ENCODE measurements at regions not wholly inside any gene's neighbourhood (a gene's known extent, or its start where the extent isn't known, plus 50 kb on each side); places are given as distances from the start of the nearest gene placed in this dataset.

DNA sequence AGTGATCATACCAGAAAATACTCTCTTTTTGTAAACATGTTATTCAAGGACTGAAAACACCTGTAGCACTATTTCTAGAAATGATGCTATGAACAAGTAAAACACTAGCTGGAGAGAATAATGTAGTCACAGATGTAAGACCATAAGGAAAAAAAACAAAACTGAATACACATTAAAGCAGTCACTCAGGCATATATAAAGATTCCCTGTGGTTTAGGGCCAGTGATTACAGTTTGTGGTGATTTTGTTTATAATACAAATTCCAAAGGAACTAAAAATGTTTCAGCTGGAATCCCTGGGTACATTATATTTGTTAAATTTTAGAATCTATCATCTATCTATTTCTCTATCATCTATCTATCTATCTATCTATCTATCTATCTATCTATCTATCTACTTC, 777.8 kb upstream of the FRG1 start:
- TF ChIP-seq EP300 (IDR thresholded peaks at IDR 0.05) (no peak), POLR2A (IDR thresholded peaks at IDR 0.05) (no peak)
- TF ChIP-seq, protein P1, sequence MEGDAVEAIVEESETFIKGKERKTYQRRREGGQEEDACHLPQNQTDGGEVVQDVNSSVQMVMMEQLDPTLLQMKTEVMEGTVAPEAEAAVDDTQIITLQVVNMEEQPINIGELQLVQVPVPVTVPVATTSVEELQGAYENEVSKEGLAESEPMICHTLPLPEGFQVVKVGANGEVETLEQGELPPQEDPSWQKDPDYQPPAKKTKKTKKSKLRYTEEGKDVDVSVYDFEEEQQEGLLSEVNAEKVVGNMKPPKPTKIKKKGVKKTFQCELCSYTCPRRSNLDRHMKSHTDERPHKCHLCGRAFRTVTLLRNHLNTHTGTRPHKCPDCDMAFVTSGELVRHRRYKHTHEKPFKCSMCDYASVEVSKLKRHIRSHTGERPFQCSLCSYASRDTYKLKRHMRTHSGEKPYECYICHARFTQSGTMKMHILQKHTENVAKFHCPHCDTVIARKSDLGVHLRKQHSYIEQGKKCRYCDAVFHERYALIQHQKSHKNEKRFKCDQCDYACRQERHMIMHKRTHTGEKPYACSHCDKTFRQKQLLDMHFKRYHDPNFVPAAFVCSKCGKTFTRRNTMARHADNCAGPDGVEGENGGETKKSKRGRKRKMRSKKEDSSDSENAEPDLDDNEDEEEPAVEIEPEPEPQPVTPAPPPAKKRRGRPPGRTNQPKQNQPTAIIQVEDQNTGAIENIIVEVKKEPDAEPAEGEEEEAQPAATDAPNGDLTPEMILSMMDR (IDR thresholded peaks at IDR 0.05) = no peak
- Histone ChIP-seq H3K36me3 (no peaks in the 10 kb centered on the region), H3K27ac (no peak overlapping the region), H3K9me3 (no peaks in the 10 kb centered on the region), H3K27me3 (no peaks in the 10 kb centered on the region), H3K4me1 (no peaks in the 10 kb centered on the region), H3K4me3 (no peak overlapping the region)
- DNase-seq (ENCODE audit: low spot score in 2 of 2) = no peak

DNA sequence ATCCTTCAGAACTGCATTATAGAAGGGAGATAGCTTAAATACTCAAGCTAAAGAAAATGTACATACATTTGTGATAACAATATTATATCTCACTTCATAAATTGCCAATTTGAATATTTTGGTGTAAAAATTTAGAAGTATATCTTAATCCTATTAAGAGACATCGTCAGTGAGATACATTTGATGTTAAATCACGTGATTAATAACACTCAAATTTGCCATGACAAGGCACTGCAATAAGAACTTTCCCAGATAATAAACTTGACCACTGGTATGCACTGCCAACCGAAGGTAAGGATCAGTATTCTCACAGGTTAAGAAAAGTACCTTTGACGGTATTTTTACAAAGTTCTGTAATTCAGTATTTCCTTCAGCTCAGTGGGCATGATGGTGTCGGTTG, 764.7 kb upstream of the FRG1 start:
- WGBS, 2 donors = 91 to 92% methylated on average over 5 of the region's 5 CpGs
- Histone ChIP-seq H3K4me1 (no peaks in the 10 kb centered on the region), H3K9me3 (no peaks in the 10 kb centered on the region), H3K27me3 (no peaks in the 10 kb centered on the region), H3K27ac (no peak overlapping the region), H3K4me3 (no peak overlapping the region), H3K36me3 (no peaks in the 10 kb centered on the region)
- no peak for DNase-seq (ENCODE audit: low spot score in 2 of 2)
- TF ChIP-seq EP300 (IDR thresholded peaks at IDR 0.05) (no peak), POLR2A (IDR thresholded peaks at IDR 0.05) (no peak)
- TF ChIP-seq, protein P1 (IDR thresholded peaks at IDR 0.05) = no peak

DNA sequence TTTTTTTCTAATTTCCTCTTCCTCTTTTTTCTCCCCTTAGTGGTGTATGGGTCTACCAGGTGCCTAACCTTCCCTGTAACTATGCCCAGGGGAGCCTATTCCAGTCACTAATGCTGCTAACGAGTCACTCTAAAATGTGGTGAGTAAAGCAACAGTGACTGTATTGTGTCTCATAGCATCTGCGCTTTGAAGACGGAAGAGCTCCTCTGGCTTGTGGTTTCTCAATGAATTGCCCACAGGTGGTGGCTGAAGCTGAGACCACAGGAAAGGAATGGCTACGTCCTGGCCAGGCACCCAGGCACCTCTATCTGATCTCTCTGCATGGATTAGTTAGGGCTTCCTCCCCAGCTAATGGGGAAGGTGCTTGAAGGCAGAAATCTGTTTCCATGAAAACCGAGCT, 763.5 kb upstream of the FRG1 start:
- Histone ChIP-seq H3K4me1 (no peaks in the 10 kb centered on the region), H3K27ac (no peak overlapping the region), H3K4me3 (no peak overlapping the region), H3K27me3 (no peaks in the 10 kb centered on the region), H3K36me3 (no peaks in the 10 kb centered on the region), H3K9me3 (no peaks in the 10 kb centered on the region)
- 58 to 67% methylated on average over 5 of the region's 5 CpGs for WGBS, 2 donors
- TF ChIP-seq, protein P1 (IDR thresholded peaks at IDR 0.05) = no peak
- TF ChIP-seq POLR2A (IDR thresholded peaks at IDR 0.05) = no peak
- TF ChIP-seq EP300 (IDR thresholded peaks at IDR 0.05) = no peak
- no peak for DNase-seq (ENCODE audit: low spot score in 2 of 2)

DNA sequence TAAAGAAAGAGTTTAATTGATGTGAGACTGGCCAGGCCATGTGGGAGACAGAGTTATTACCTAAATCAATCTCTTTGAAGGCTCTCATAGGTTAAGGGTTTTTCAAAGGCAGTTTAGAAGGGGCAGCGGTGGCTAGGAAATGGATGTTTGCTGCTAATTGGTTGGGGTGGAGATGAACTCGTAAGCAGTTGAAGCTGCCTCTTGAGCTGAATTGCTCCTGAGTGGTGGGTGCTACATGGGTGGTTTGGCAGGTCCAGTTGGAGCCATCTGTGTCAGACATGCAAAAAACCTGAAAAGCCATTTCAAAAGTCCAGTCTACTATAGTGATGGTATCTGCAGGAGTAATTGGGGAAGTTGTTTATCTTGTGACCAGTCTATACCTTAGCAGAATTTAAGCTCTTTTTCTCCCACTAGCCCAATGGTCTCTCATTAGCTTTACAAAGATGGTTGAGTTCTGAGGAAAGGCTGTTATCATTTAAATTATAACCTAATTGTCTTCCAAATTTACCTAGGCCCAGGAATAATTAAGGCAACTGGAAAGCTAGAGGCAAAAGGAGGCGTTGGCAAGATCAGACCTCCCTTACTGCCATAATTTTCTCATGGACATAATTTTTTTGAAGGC, 762.4 kb upstream of the FRG1 start:
- Histone ChIP-seq H3K4me1 (no peaks in the 10 kb centered on the region), H3K9me3 (no peaks in the 10 kb centered on the region), H3K27me3 (no peaks in the 10 kb centered on the region), H3K36me3 (no peaks in the 10 kb centered on the region), H3K4me3 (no peak overlapping the region), H3K27ac (no peak overlapping the region)
- DNase-seq (ENCODE audit: low spot score in 2 of 2) = no peak
- 83 to 84% methylated on average over 3 of the region's 3 CpGs for WGBS, 2 donors
- TF ChIP-seq POLR2A (IDR thresholded peaks at IDR 0.05) (no peak), EP300 (IDR thresholded peaks at IDR 0.05) (no peak)
- TF ChIP-seq, protein P1 (IDR thresholded peaks at IDR 0.05) = no peak

DNA sequence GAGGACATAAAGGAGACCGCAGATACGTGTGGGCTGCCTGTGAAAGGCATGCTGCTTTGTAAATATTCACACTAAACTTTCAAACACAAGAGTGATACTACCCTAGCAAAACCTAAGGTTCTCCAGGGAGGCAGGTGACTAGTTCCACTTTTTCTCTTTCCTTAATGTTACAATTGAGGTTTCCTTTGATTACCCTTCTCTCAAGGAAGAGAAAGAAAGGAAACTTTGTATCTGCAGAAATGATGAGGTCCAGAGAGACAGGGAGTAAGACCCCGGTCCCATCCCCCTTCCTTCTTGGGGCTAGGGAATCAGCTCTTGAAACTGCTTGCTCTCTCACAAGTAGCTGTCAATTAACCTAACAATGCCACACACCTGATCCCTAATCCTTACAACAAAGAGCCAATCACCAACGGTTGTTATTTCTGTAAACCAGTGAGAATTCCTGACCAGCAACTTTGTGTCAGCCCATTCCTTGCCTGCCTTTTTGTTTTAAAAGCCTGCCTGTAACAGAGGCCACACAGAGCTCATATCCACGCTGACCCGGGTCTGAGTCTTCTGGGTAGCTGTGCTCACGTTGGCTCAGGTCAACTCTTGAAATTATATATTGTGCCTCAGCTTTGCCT, 754.8 kb upstream of the FRG1 start:
- H3K4me1 ChIP-seq = no peaks in the 10 kb centered on the region
- no peak for DNase-seq (ENCODE audit: low spot score in 2 of 2)
- H3K27ac ChIP-seq = no peak overlapping the region
- no peak overlapping the region for H3K4me3 ChIP-seq
- WGBS, 2 donors = 37 to 38% methylated on average over 6 to 7 of the region's 7 CpGs
- H3K27me3 ChIP-seq = no peaks in the 10 kb centered on the region
- TF ChIP-seq EP300 (IDR thresholded peaks at IDR 0.05) (no peak), POLR2A (IDR thresholded peaks at IDR 0.05) (no peak)
- TF ChIP-seq, protein P1 (IDR thresholded peaks at IDR 0.05) = no peak
- no peaks in the 10 kb centered on the region for H3K36me3 ChIP-seq
- peaks cover 0 to 6% (median 0%) of the 10 kb centered on the region in 4 donors for H3K9me3 ChIP-seq
